Stimulated activated memory B cell treated with anti-CD40 and anti-IgM and Interleukin-4, amounts not matched to agents 10 μg/mL and 1 μg/mL and 100 μg/mL, for 72 hours (primary cell): ENCODE measurements at regions not wholly inside any gene's neighbourhood (a gene's known extent, or its start where the extent isn't known, plus 50 kb on each side); places are given as distances from the start of the nearest gene placed in this dataset.
"Not testable (repeated sequence)": the region's sequence is repeated elsewhere in the genome, so short reads cannot be mapped to it uniquely, and the experiment has no call there.

Experiments
- ATAC-seq: fragments of 150-1000 bp; cut with Tn5 transposase; 2 replicates; pipeline ENCODE4 v1.10.0; 2021
- H3K27ac Mint-ChIP-seq: one replicate; pipeline ENCODE4 v1.8.0; 2022; ENCODE audit warnings: mild to moderate bottlenecking, mixed read lengths
- H3K27me3 Mint-ChIP-seq: one replicate; pipeline ENCODE4 v1.8.0; 2022; ENCODE audit warnings: mixed read lengths
- H3K36me3 Mint-ChIP-seq: one replicate; pipeline ENCODE4 v1.8.0; 2022; ENCODE audit warnings: mixed read lengths
- H3K4me1 Mint-ChIP-seq: one replicate; pipeline ENCODE4 v1.8.0; 2022; ENCODE audit warnings: mixed read lengths
- H3K4me3 Mint-ChIP-seq: one replicate; pipeline ENCODE4 v1.8.0; 2022; ENCODE audit warnings: mild to moderate bottlenecking, moderate library complexity, mixed read lengths
- H3K9me3 Mint-ChIP-seq: one replicate; pipeline ENCODE4 v1.8.0; 2022; ENCODE audit warnings: mixed read lengths

DNA sequence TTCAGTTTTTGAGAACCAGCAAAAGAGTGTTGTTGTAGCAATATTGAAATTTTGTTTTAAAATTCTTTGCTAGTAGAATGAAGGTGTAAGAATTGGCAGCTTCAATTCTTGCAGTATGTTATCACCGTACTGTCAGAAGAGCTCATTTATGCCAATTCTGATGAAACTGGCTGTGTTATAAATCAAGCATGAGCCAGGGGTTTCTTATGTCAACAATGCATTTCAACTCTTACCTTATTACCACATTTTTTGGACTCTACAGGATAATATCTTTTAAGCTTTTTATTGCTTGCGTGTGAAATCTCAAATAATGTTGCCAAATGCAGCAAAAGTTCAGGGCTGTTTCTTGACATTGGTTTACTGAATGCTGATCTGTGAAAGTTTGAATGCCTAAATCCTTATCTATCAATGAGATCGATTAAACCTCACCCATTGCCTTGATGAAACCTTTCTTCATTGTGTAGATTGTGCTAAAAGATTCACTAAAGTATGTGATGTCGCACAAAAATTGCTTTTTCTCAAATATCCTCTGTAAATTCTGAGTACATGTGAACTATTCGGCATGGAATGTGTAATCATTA lies 1389.3 kb upstream of the ZEB2 start:
- Mint-ChIP-seq H3K9me3 (no peaks in the 10 kb centered on the region), H3K36me3 (no peaks in the 10 kb centered on the region), H3K4me3 (no peak overlapping the region), H3K27ac (no peak overlapping the region), H3K4me1 (peaks cover 8% of the 10 kb centered on the region), H3K27me3 (no peaks in the 10 kb centered on the region)
- ATAC-seq = no peak

DNA sequence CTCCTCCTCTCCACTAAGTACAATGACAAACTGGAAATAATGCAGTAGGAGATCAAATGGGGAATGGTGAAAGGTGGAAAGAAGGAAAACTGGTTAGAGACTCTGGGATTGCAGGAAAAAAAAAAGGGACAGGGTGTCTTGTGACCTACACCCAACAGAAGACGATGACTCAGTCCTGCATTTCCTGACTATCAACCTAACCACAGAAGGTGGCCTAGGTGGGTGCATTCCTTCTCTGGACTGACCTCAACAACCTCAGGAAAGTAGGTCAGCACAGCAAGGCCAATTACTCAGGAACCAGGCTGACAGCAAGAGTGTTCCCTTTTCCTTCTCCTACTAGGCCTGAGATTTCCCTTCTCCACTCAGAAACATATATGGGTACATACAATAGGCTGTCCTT lies 1386.4 kb upstream of the ZEB2 start:
- Mint-ChIP-seq H3K9me3 (peaks cover 6% of the 10 kb centered on the region), H3K27me3 (no peaks in the 10 kb centered on the region), H3K27ac (no peak overlapping the region), H3K36me3 (peaks cover 5% of the 10 kb centered on the region), H3K4me1 (peaks cover 8% of the 10 kb centered on the region), H3K4me3 (no peak overlapping the region)
- no peak for ATAC-seq

DNA sequence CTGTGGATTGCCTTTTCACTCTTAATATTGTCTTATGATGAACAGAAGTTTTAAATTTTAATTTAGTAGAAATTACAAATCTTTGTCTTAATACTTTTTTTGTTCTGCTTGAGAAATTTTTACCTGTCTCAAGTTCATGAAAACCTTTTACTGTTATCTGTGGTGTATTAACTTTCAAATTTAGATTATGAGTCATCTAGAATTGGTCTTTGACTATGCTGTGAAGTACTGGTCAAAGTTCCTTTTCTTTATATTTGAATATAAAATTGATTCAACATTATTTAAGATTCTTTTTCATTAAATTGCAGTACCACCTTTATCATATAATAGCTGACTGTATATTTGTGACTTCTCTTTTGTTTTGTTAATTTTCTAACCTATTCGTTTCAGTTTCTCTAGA lies 1385.5 kb upstream of the ZEB2 start:
- H3K27ac Mint-ChIP-seq = no peak overlapping the region
- no peak for ATAC-seq
- peaks cover 6% of the 10 kb centered on the region for H3K9me3 Mint-ChIP-seq
- H3K4me3 Mint-ChIP-seq = no peak overlapping the region
- H3K36me3 Mint-ChIP-seq = peaks cover 5% of the 10 kb centered on the region
- no peaks in the 10 kb centered on the region for H3K27me3 Mint-ChIP-seq
- H3K4me1 Mint-ChIP-seq = peaks cover 4% of the 10 kb centered on the region

DNA sequence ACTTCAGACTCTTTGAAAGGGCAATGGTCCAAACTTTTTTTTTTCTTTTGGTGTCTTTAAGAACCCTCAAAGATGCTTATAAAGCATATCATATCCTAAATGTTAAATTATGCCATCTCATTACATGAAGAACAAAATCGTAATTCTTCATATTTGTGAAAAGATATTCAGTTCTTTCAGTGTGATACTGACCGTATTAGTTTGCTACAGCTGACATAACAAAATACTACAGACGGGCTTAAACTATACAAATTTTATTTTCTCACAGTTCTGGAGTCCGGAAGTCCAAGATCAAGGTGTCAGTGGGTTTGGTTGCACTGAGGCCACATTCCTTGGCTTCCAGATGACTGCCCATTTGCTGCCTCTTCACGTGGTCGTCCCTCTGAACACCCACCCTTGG lies 1377.2 kb upstream of the ZEB2 start:
- no peak overlapping the region for H3K4me3 Mint-ChIP-seq
- ATAC-seq = no peak
- no peak overlapping the region for H3K27ac Mint-ChIP-seq
- peaks cover 4% of the 10 kb centered on the region for H3K9me3 Mint-ChIP-seq
- H3K27me3 Mint-ChIP-seq = no peaks in the 10 kb centered on the region
- H3K4me1 Mint-ChIP-seq = no peaks in the 10 kb centered on the region
- peaks cover 5% of the 10 kb centered on the region for H3K36me3 Mint-ChIP-seq

DNA sequence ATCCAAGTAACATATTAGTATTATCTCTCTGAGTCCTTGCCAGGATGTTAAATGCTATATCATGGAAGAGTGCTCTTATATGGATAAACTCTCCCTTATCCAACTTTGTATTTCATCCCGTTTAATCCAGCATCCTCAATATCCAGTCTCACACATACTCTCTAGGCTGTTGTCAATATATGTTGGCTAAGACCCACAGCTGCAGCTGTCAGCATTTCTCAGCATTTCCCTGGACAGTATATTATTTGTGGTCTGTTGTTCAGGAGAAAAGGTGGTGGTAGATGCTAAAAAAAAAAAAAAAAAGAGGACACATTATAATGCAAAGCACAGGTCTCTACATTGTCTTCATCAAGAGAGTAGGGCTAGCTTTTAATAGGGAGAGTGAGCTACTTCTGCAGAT lies 1368.0 kb upstream of the ZEB2 start:
- H3K27ac Mint-ChIP-seq = no peak overlapping the region
- ATAC-seq = no peak
- no peaks in the 10 kb centered on the region for H3K9me3 Mint-ChIP-seq
- H3K36me3 Mint-ChIP-seq = no peaks in the 10 kb centered on the region
- H3K4me1 Mint-ChIP-seq = no peaks in the 10 kb centered on the region
- no peaks in the 10 kb centered on the region for H3K27me3 Mint-ChIP-seq
- no peak overlapping the region for H3K4me3 Mint-ChIP-seq

DNA sequence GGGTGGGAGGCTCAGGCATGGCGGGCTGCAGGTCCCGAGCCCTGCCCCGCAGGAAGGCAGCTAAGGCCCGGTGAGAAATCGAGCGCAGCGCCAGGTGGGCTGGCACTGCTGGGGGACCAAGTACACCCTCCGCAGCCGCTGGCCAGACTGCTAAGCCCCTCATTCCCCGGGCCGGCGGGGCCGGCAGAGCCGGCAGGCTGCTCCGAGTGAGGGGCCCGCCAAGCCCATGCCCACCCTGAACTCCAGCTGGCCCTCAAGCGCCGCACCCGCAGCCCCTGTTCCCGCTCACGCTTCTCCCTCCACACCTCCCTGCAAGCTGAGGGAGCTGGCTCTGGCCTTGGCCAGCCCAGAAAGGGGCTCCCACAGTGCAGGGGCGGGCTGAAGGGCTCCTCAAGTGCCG lies 1361.1 kb upstream of the ZEB2 start:
- not testable (repeated sequence) for H3K36me3 Mint-ChIP-seq, H3K27me3 Mint-ChIP-seq, ATAC-seq, H3K27ac Mint-ChIP-seq, H3K4me1 Mint-ChIP-seq, H3K9me3 Mint-ChIP-seq, H3K4me3 Mint-ChIP-seq

DNA sequence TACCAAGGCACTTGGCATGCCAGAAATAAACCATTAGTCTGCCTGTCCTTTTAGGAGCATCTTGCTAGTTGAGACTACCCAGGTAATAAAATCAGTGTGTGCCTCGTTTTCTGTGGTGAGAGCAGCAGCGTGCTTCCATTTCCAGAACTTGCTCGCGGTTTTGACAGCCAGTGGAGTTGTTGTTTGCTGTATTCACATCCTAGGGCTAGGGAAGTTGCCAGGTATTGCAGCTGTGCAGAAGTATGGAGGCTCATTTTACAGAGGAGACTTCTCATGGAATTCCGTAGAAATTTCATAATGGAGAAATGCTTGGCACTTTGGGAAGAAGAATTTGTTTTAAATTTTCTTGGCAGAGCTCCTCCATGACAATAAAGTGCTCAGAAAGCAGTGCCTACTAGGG lies 1355.1 kb upstream of the ZEB2 start:
- Mint-ChIP-seq H3K27me3 (no peaks in the 10 kb centered on the region), H3K4me1 (no peaks in the 10 kb centered on the region), H3K4me3 (no peak overlapping the region), H3K9me3 (no peaks in the 10 kb centered on the region), H3K27ac (no peak overlapping the region), H3K36me3 (no peaks in the 10 kb centered on the region)
- no peak for ATAC-seq

DNA sequence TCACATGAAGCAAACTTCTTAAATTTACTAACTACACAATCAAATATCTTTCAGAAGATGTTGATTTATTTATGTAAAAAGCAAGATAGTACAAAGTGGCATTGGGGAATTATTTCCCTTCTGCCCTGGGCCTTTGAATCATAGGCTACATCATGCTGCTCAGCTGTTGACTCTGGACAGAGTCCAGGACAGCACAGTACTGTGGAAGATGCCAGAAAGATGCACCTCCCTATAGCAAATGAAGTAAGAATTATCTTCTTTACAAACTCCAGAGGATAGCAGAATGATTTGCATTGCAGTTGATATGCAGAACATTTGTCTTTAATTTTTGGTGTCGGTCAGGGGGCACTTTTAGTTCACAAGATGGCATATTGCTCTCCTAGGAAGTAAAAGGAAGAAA lies 1354.5 kb upstream of the ZEB2 start:
- Mint-ChIP-seq H3K36me3 (no peaks in the 10 kb centered on the region), H3K9me3 (no peaks in the 10 kb centered on the region), H3K27ac (no peak overlapping the region), H3K4me3 (no peak overlapping the region), H3K27me3 (no peaks in the 10 kb centered on the region), H3K4me1 (no peaks in the 10 kb centered on the region)
- ATAC-seq = no peak

DNA sequence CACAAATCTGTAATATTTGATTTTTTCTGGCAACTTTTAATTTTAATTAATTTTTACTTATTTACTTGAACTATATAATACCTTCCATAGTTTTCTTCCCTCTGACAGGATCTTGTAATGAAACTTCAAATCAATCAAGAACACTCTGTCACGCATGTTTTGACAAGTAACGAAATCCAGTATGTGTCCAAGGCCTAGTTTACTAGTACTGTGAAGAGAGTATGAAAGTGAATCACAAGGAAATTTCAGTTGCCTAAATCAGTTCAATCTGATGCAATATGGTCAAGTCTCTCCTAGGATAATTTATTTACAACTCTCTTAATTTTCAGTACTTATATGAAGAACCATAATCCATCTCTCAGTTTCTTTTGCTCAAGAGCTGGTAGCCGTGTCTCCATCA lies 1344.6 kb upstream of the ZEB2 start:
- Mint-ChIP-seq H3K27ac (no peak overlapping the region), H3K27me3 (no peaks in the 10 kb centered on the region), H3K9me3 (no peaks in the 10 kb centered on the region), H3K4me1 (no peaks in the 10 kb centered on the region), H3K36me3 (no peaks in the 10 kb centered on the region), H3K4me3 (no peak overlapping the region)
- ATAC-seq = no peak

DNA sequence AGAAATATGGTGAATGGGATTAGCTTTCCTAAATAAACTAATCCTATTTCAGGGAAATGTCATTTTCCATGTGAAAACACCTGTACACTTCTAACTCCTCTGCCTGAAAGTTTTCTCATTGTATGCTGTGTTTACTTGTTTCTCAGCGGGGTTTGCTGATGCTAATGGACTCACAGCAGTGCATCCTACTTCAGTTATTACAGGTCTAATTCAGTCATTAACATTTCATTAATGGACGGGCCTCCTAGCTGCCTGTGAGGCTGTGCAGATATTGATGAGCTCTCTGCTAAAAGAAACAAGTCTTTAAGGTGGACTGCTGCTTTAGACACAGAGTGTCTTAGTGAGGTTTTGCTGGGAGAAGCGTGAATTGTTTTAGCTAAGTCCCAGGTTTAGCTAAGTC lies 1342.0 kb upstream of the ZEB2 start:
- no peak overlapping the region for H3K4me3 Mint-ChIP-seq
- no peaks in the 10 kb centered on the region for H3K36me3 Mint-ChIP-seq
- no peaks in the 10 kb centered on the region for H3K27me3 Mint-ChIP-seq
- no peaks in the 10 kb centered on the region for H3K9me3 Mint-ChIP-seq
- no peak for ATAC-seq
- H3K27ac Mint-ChIP-seq = no peak overlapping the region
- H3K4me1 Mint-ChIP-seq = no peaks in the 10 kb centered on the region

DNA sequence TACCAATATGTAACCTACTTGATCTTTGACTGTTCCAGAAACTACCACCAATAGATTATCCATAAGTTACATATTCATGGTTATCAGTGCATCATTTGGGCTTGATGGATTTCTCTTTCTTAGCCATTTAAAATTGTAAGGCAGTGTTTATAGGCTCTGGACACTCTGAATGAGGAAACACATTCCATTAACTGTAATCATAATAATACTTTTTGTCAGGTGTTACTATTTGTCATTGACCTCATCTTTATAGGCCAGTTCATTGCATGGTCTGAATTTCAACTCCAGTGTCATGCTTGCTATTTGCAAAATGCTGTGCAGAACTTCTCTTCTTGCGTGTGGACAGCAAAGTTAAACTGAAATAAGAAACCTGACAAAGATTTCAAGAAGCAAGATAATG lies 1340.2 kb upstream of the ZEB2 start:
- H3K27ac Mint-ChIP-seq = no peak overlapping the region
- no peaks in the 10 kb centered on the region for H3K27me3 Mint-ChIP-seq
- H3K4me3 Mint-ChIP-seq = no peak overlapping the region
- no peaks in the 10 kb centered on the region for H3K9me3 Mint-ChIP-seq
- H3K4me1 Mint-ChIP-seq = no peaks in the 10 kb centered on the region
- ATAC-seq = no peak
- H3K36me3 Mint-ChIP-seq = no peaks in the 10 kb centered on the region

DNA sequence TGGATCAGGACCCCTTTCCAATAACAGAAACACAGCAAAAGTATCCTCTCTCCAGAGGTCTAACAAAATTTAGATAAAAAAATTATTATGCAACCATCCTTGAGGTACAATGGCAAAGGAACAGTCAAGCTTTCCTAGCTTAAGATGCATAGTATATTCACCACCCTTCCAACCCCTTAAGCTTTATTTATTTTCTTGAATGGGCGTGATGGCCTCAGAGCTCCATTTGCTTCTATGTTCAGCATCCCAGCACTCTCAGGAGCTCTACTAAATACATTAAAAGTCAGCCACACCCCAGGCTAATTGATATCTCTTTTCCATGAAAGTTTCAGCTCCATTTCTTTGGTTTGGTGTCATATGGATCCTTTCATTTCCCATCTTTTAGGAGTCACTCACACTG lies 1335.2 kb upstream of the ZEB2 start:
- Mint-ChIP-seq H3K27ac (no peak overlapping the region), H3K27me3 (no peaks in the 10 kb centered on the region), H3K4me1 (no peaks in the 10 kb centered on the region), H3K4me3 (no peak overlapping the region), H3K36me3 (no peaks in the 10 kb centered on the region), H3K9me3 (no peaks in the 10 kb centered on the region)
- no peak for ATAC-seq

DNA sequence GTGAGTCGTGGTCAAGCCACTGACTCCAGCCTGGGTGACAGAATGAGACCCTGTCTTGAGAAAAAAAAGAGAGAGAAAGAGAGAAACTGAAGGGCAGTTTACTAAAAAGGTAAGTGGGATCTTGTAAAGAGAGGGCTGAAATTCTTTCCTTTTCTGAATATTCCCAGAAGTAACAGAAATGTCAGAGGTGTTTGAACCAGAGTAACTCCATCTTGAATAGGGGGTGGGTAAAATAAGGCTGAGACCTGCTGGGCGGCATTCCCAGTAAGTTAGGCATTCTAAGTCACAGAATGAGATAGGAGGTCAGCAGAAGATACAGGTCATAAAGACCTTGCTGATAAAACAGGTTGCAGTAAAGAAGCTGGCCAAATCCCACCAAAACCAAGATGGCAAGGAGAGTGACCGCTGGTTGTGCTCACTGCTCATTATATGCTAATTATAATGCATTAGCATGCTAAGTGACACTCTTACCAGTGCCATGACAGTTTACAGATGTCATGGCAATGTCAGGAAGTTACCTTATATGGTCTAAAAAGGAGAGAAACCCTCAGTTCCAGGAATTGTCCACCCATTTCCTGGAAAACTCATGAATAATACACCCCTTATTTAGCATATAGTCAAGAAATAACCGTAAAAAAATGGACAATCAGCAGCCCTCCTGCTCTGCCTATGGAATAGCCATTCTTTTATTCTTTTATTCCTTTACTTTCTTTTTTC lies 1334.3 kb upstream of the ZEB2 start:
- Mint-ChIP-seq H3K4me3 (no peak overlapping the region), H3K4me1 (no peaks in the 10 kb centered on the region), H3K9me3 (no peaks in the 10 kb centered on the region), H3K27ac (no peak overlapping the region), H3K27me3 (no peaks in the 10 kb centered on the region), H3K36me3 (no peaks in the 10 kb centered on the region)
- ATAC-seq = no peak

DNA sequence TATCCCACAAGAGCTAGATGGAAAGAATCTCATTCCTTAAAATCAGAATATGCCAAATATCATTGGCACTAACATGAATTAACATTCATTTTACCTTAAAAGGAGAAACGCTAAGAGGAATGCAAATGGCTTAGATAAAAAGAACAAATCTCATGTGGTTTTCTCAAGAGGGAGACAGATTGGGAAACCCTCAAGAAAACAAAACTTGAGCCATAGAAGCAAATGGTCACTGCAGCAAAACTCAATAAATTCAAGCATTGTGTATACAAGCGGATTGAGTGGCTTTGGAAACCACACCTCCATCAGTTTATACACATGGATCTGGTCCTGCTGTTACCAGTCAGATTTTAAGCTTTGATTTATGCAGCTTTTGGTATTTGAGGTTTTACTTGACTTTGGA lies 1331.8 kb upstream of the ZEB2 start:
- H3K36me3 Mint-ChIP-seq = no peaks in the 10 kb centered on the region
- H3K9me3 Mint-ChIP-seq = no peaks in the 10 kb centered on the region
- no peak overlapping the region for H3K4me3 Mint-ChIP-seq
- no peaks in the 10 kb centered on the region for H3K27me3 Mint-ChIP-seq
- no peak for ATAC-seq
- no peak overlapping the region for H3K27ac Mint-ChIP-seq
- no peaks in the 10 kb centered on the region for H3K4me1 Mint-ChIP-seq

DNA sequence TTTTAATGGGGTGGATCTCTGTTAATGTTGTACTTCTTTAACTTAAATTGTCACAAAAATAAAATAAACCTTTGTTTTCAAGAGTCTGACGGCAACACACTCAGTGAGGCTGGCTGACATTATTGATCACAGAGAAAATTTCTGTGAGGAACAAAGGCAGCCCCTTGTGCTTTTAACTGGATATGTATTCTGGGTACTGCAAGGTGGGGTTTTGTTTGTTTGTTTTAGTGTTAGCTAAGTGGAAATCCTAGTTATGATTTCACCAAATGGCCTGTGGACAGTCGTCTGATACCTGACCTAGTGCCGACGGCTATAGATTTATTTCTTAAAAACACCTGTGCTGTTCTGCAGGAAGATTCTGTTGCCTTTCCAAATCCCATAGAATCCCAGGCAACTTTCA lies 1329.5 kb upstream of the ZEB2 start:
- no peaks in the 10 kb centered on the region for H3K36me3 Mint-ChIP-seq
- H3K9me3 Mint-ChIP-seq = no peaks in the 10 kb centered on the region
- peaks cover 7% of the 10 kb centered on the region for H3K4me1 Mint-ChIP-seq
- H3K27me3 Mint-ChIP-seq = no peaks in the 10 kb centered on the region
- no peak for ATAC-seq
- no peak overlapping the region for H3K27ac Mint-ChIP-seq
- H3K4me3 Mint-ChIP-seq = no peak overlapping the region

DNA sequence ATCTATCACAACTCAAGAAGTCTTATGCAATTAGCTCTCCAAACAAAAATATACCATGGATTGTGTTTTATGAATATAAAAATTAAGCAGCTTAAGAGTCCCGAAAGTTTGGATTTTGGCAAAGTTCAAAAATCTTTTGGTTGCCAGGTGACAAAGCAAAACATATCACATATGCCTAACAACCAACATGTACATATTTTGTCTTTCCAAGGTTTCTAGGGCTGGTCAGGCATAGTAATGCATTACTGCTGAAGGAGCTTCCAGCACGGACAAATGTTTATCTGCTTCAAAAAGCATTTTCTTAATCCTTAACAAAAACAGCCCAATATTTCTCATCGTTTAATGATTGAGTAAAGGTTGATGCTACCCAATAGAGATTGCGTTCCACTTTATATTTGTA lies 1327.1 kb upstream of the ZEB2 start:
- Mint-ChIP-seq H3K4me3 (no peak overlapping the region), H3K27ac (no peak overlapping the region), H3K9me3 (no peaks in the 10 kb centered on the region), H3K4me1 (peaks cover 7% of the 10 kb centered on the region), H3K27me3 (no peaks in the 10 kb centered on the region), H3K36me3 (no peaks in the 10 kb centered on the region)
- no peak for ATAC-seq

DNA sequence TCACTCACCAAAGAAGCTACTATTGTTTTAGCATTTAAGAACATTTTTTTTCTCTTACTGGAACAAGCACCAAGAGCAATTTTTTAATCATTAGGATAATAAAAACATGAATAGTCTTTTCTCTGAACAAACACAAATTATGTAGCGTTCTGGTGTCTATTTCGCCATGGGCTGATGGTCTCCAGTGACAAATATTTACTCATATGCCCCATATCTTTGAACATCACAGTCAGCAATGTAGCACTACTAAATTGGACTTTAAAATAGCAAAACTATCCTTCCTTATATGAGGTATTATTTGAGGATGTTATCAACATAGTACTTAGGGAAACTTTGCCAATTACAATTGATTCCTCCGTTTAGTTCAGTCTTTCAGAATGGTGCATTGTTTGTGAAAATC lies 1326.0 kb upstream of the ZEB2 start:
- Mint-ChIP-seq H3K4me1 (peaks cover 7% of the 10 kb centered on the region), H3K4me3 (no peak overlapping the region), H3K36me3 (no peaks in the 10 kb centered on the region), H3K9me3 (no peaks in the 10 kb centered on the region), H3K27me3 (no peaks in the 10 kb centered on the region), H3K27ac (no peak overlapping the region)
- no peak for ATAC-seq
